HG02938 (cell line): ENCODE measurements at regions not wholly inside any gene's neighbourhood (a gene's known extent, or its start where the extent isn't known, plus 50 kb on each side); places are given as distances from the start of the nearest gene placed in this dataset.
A peak's percentile ranks its signal among the peaks of the same experiment; 100 is the strongest.

Experiments
- ATAC-seq: cut with Tn5 transposase; IDR thresholded peaks from one replicate; pipeline ENCODE4 v1.9.1; 2021; ENCODE audit warnings: mild to moderate bottlenecking, moderate library complexity; ENCODE audit not compliant: unreplicated experiment

DNA sequence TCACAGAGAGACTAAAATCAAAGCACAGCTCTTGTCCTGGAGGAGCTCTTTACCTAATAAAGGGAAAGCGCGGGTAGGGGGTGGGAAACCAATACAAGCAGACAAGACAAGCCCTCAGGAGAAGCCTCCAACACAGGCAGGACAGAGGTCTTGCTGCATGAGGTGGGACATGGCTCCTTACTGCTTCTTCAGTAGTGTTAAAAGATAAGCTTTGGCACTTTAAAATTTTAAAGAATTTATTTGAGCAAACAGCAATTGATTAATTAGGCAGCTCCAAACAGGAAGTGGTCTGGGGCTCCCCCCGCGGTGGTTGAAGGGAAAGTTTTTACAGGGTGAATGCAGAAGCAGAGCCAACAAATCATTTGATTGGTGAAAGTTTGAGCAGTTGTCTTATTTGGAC lies 50.3 kb upstream of the MACC1 start:
- ATAC-seq = no peak

DNA sequence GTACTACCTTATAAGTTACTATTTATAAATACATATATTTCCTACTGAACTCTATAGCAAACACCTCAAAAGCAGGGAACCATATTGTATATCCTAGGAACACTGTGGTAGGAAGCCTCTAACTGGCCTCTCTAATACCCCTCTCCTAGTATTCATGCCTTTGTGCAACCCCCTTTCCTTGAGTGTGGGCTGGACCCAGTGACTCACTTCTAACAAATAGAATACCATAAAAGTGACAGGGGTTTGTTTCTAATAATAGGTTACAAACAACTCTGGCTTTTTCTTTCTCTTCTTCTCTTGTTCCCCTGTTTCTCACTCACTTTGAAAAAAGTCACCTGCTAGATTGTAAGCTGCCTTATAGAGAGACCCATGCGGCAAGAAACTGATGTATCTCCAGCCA lies 51.6 kb upstream of the MACC1 start:
- no peak for ATAC-seq

DNA sequence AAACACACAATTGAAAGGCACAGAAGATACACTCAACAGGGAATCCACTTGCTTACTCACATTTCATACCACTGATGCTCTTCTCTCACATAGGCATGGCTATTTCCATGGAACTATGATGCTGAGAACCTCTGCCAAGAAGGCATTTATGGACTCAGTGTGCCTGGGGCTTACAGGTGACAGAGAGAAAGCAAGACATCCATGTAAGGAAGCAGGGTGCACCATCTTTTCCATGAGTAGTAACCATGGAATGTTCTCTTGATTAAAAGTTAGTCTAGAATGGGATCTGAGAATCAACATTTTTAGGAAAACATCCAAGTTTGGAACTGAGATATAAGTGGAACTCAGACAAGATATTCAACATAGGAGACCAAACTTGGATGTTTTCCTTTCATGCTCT lies 52.5 kb upstream of the MACC1 start:
- ATAC-seq = no peak

- ATAC-seq = no peak
These were observed 53.2 kb upstream of the MACC1 start for GRCh38 chr7:20270371-20270770.

- ATAC-seq = peak; percentile 72
These were observed 53.7 kb upstream of the MACC1 start for GRCh38 chr7:20270867-20271266.

GRCh38 chr7:20275637-20276036 lies 55.1 kb upstream of the ITGB8 start:
- no peak for ATAC-seq

- ATAC-seq = no peak
These were observed 53.8 kb upstream of the ITGB8 start for GRCh38 chr7:20276705-20277472.

DNA sequence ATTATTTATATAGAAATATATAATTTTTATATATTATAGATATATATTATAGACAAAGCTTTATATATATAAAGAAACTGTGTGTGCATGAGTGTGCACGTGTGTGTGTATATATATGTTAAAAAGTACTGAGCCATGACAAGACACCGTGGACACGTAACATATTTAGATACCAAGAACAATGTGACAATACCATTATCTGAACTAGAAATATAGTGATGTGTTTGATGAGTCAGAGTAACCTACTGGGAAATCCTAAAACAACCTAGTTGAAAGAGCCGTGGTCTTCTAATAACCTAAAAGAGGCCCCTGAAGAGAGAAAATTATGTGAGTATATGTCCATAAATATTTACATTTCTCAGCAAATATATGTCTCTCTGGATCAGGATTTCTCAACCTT lies 50.7 kb upstream of the ITGB8 start:
- ATAC-seq = no peak

GRCh38 chr7:20280475-20281351 lies 50.0 kb upstream of the ITGB8 start:
- no peak for ATAC-seq
